SKM-1 (cell line): ENCODE measurements at regions not wholly inside any gene's neighbourhood (a gene's known extent, or its start where the extent isn't known, plus 50 kb on each side); places are given as distances from the start of the nearest gene placed in this dataset.

Experiments used
- DNase-seq: peaks from one replicate; lab custom pipeline; 2025; ENCODE audit not compliant: unreplicated experiment; lab: John Stamatoyannopoulos, UW

- no peak for DNase-seq
Measured at GRCh38 chr16:27712251-27712711, 162.3 kb downstream of the KATNIP start.

- DNase-seq = no peak
Measured at GRCh38 chr16:27717726-27718125, 167.8 kb downstream of the KATNIP start.

GRCh38 chr16:27718201-27719105 is 168.5 kb downstream of the KATNIP start:
- DNase-seq = no peak

- DNase-seq = no peak
Measured at GRCh38 chr16:27719106-27719445, 169.1 kb downstream of the KATNIP start.

GRCh38 chr16:27720731-27721530 is 171.0 kb downstream of the KATNIP start:
- DNase-seq = no peak

- DNase-seq = no peak
Measured at GRCh38 chr16:27721531-27722181, 171.7 kb downstream of the KATNIP start.

GRCh38 chr16:27722207-27722606 is 172.3 kb downstream of the KATNIP start:
- DNase-seq = no peak

- DNase-seq = no peak
Measured at GRCh38 chr16:27722892-27723450, 173.0 kb downstream of the KATNIP start.

GRCh38 chr16:27723711-27724481 is 174.0 kb downstream of the KATNIP start:
- DNase-seq = no peak

GRCh38 chr16:27724482-27725235 is 174.7 kb downstream of the KATNIP start:
- DNase-seq = no peak

- no peak for DNase-seq
Measured at GRCh38 chr16:27725236-27726000, 175.5 kb downstream of the KATNIP start.

- no peak for DNase-seq
Measured at GRCh38 chr16:27726621-27727261, 176.8 kb downstream of the KATNIP start.

GRCh38 chr16:27727941-27728340 is 178.0 kb downstream of the KATNIP start:
- no peak for DNase-seq

- no peak for DNase-seq
Measured at GRCh38 chr16:27728691-27729090, 178.7 kb downstream of the KATNIP start.

- peak; percentile 87 for DNase-seq
Measured at GRCh38 chr16:27729516-27730304, 179.8 kb downstream of the KATNIP start.

GRCh38 chr16:27730661-27731210 is 180.8 kb downstream of the KATNIP start:
- DNase-seq = no peak

GRCh38 chr16:27735031-27735430 is 185.1 kb downstream of the KATNIP start:
- no peak for DNase-seq
